ENCODE measurements at regions not wholly inside any gene's neighbourhood (a gene's known extent, or its start where the extent isn't known, plus 50 kb on each side); places are given as distances from the start of the nearest gene placed in this dataset.

DNA sequence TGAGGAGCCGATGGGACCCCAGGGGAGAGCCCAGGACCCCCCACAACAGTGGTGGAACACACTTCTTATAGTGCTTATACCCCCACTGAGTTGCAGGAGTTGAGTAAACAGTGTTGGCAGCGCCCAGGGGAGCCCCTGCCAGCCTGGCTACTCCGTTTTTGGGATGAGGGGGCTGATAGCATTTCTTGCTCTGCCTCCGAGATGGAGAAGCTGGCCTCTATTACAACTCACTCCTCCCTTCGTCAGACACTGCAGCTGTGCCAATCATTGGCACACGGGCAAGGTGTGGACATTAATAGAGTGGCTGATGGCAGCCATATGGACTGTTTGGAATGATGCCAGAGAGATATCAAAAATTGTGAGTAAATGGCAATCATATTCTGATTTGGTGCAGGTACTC lies 94.9 kb upstream of the TMPO start:
- H3K4me3 ChIP-seq (ENCODE audit: low read length) = no peak overlapping the region
- no peak overlapping the region for H3K4me2 ChIP-seq (ENCODE audit: low read length)
- H3K79me2 ChIP-seq (ENCODE audit: control insufficient read depth, low read length) = no peaks in the 10 kb centered on the region

DNA sequence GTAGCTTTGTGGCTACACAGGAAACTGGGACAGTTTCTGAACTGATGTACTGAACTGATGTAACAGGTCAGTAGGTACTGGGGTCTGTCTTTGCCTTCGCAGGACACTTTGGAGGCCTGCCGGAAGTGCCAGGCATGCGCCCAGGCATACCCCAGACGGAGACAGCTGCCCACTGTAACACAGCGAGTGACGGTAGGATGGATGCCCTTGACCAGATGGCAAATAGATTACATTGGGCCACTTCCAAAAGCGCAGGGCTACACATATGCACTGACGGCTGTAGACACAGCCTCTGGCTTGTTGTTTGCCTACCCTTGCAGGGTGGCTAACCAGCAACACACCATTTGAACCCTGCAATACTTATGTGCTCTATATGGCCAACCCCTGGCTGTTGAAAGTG lies 94.1 kb upstream of the TMPO start:
- no peak overlapping the region for H3K27ac ChIP-seq (ENCODE audit: low read depth, low read length)
- H3K36me3 ChIP-seq (ENCODE audit: control insufficient read depth, low read length) = no peaks in the 10 kb centered on the region
- H3K79me2 ChIP-seq (ENCODE audit: control insufficient read depth, low read length) = no peaks in the 10 kb centered on the region

More for the DNA sequence above, 94.9 kb upstream of the TMPO start:
- no peak for TF ChIP-seq EZH2phosphoT487 (IDR thresholded peaks at IDR 0.05; ENCODE audit: borderline replicate concordance, low read length)
- no peak for TF ChIP-seq CTCF (IDR thresholded peaks at IDR 0.05; ENCODE audit: low read depth, low read length, poor library complexity, severe bottlenecking)
- no peaks in the 10 kb centered on the region for H3F3A ChIP-seq (ENCODE audit: control insufficient read depth, insufficient read depth)
- no peaks in the 10 kb centered on the region for H3K9me3 ChIP-seq (ENCODE audit: control insufficient read depth, insufficient read depth, low read length)
- no peaks in the 10 kb centered on the region for H3K27me3 ChIP-seq (ENCODE audit: control insufficient read depth, low read length)
- no peaks in the 10 kb centered on the region for H3K36me3 ChIP-seq (ENCODE audit: control insufficient read depth, low read length)
- H4K20me1 ChIP-seq (ENCODE audit: control insufficient read depth, insufficient read depth, low read depth, low read length) = no peaks in the 10 kb centered on the region
- no peaks in the 10 kb centered on the region for H3K9me2 ChIP-seq (replicated peaks; ENCODE audit: control insufficient read depth, low read length)
- H3K4me1 ChIP-seq (ENCODE audit: control insufficient read depth, low read length) = no peaks in the 10 kb centered on the region
- H3K27ac ChIP-seq (ENCODE audit: low read depth, low read length) = no peak overlapping the region

DNA sequence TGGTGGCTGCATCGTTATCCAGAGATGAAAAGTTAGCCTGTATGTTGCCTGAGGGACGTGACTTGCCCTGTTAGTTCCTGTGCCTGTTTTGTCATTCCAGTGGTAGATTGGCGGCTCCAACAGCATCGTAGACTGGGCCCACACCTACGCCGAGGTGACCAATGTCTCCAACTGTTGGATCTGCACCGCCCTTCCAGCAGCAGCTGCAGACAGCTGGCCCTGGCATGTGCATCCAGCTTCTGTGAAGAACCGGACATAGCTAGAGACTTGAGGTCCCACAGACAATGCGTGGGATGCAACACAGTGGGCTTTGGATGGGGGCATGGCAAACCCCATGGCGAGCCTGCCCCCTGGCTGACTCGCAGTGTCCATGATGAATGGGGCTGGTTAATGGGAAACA lies 93.0 kb upstream of the TMPO start:
- Histone ChIP-seq H3K9me3 (ENCODE audit: control insufficient read depth, insufficient read depth, low read length) (no peaks in the 10 kb centered on the region), H3K4me3 (ENCODE audit: low read length) (no peak overlapping the region), H3K36me3 (ENCODE audit: control insufficient read depth, low read length) (no peaks in the 10 kb centered on the region), H3K9me2 (replicated peaks; ENCODE audit: control insufficient read depth, low read length) (no peaks in the 10 kb centered on the region), H3K27ac (ENCODE audit: low read depth, low read length) (no peak overlapping the region), H3K27me3 (ENCODE audit: control insufficient read depth, low read length) (no peaks in the 10 kb centered on the region), H3K79me2 (ENCODE audit: control insufficient read depth, low read length) (no peaks in the 10 kb centered on the region), H4K20me1 (ENCODE audit: control insufficient read depth, insufficient read depth, low read depth, low read length) (no peaks in the 10 kb centered on the region), H3K4me2 (ENCODE audit: low read length) (no peak overlapping the region), H3F3A (ENCODE audit: control insufficient read depth, insufficient read depth) (no peaks in the 10 kb centered on the region), H3K4me1 (ENCODE audit: control insufficient read depth, low read length) (no peaks in the 10 kb centered on the region)
- TF ChIP-seq CTCF (IDR thresholded peaks at IDR 0.05; ENCODE audit: low read depth, low read length, poor library complexity, severe bottlenecking) (no peak), EZH2phosphoT487 (IDR thresholded peaks at IDR 0.05; ENCODE audit: borderline replicate concordance, low read length) (no peak)

More for the DNA sequence above, 94.1 kb upstream of the TMPO start:
- H3K27me3 ChIP-seq (ENCODE audit: control insufficient read depth, low read length) = no peaks in the 10 kb centered on the region
- no peaks in the 10 kb centered on the region for H3F3A ChIP-seq (ENCODE audit: control insufficient read depth, insufficient read depth)
- H3K4me1 ChIP-seq (ENCODE audit: control insufficient read depth, low read length) = no peaks in the 10 kb centered on the region
- H3K9me2 ChIP-seq (replicated peaks; ENCODE audit: control insufficient read depth, low read length) = no peaks in the 10 kb centered on the region
- TF ChIP-seq CTCF (IDR thresholded peaks at IDR 0.05; ENCODE audit: low read depth, low read length, poor library complexity, severe bottlenecking) = no peak
- TF ChIP-seq EZH2phosphoT487 (IDR thresholded peaks at IDR 0.05; ENCODE audit: borderline replicate concordance, low read length) = no peak
- no peak overlapping the region for H3K4me3 ChIP-seq (ENCODE audit: low read length)
- no peaks in the 10 kb centered on the region for H4K20me1 ChIP-seq (ENCODE audit: control insufficient read depth, insufficient read depth, low read depth, low read length)
- H3K4me2 ChIP-seq (ENCODE audit: low read length) = no peak overlapping the region
- no peaks in the 10 kb centered on the region for H3K9me3 ChIP-seq (ENCODE audit: control insufficient read depth, insufficient read depth, low read length)

DNA sequence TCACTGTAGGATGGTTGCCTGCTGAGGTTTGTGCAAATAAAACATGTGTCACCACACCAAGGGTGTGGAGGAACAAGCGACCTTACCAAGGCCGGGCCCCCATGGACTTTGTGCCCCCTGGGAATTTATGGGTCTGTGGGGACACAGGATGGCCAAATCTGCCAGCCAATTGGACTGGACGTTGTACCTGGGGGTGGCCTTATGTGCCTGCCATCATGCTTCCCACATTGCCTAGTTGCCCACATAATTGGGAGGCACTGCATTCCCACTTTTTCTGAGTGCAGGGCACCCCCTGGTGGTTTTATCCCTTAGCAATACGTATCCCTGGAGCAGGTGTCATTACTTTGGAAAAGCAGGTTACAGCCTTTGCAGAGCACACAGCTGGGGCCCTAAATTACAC lies 92.6 kb upstream of the TMPO start:
- H3K9me3 ChIP-seq (ENCODE audit: control insufficient read depth, insufficient read depth, low read length) = no peaks in the 10 kb centered on the region
- H3K4me2 ChIP-seq (ENCODE audit: low read length) = no peak overlapping the region

More for the DNA sequence above, 92.6 kb upstream of the TMPO start:
- Histone ChIP-seq H4K20me1 (ENCODE audit: control insufficient read depth, insufficient read depth, low read depth, low read length) (no peaks in the 10 kb centered on the region), H3K27me3 (ENCODE audit: control insufficient read depth, low read length) (no peaks in the 10 kb centered on the region), H3K4me1 (ENCODE audit: control insufficient read depth, low read length) (no peaks in the 10 kb centered on the region), H3K36me3 (ENCODE audit: control insufficient read depth, low read length) (no peaks in the 10 kb centered on the region), H3K9me2 (replicated peaks; ENCODE audit: control insufficient read depth, low read length) (no peaks in the 10 kb centered on the region), H3F3A (ENCODE audit: control insufficient read depth, insufficient read depth) (no peaks in the 10 kb centered on the region), H3K4me3 (ENCODE audit: low read length) (no peak overlapping the region), H3K79me2 (ENCODE audit: control insufficient read depth, low read length) (no peaks in the 10 kb centered on the region), H3K27ac (ENCODE audit: low read depth, low read length) (no peak overlapping the region)
- no peak for TF ChIP-seq EZH2phosphoT487 (IDR thresholded peaks at IDR 0.05; ENCODE audit: borderline replicate concordance, low read length)
- TF ChIP-seq CTCF (IDR thresholded peaks at IDR 0.05; ENCODE audit: low read depth, low read length, poor library complexity, severe bottlenecking) = no peak

Data from DOHH2 (cell line).